PFSK-1 (cell line): ENCODE measurements at regions not wholly inside any gene's neighbourhood (a gene's known extent, or its start where the extent isn't known, plus 50 kb on each side); places are given as distances from the start of the nearest gene placed in this dataset.

ENCODE experiments used
- FOXP2 ChIP-seq: optimal IDR thresholded peaks from 2 replicates; pipeline ENCODE3; 2011; ENCODE audit warnings: borderline replicate concordance, control low read depth, inconsistent platforms; ENCODE audit not compliant: insufficient read depth; ENCODE audit errors: extremely low read length, extremely low read depth
- POLR2AphosphoS5 ChIP-seq: IDR thresholded peaks from 2 replicates; pipeline ENCODE4 v1.6.1; 2012; ENCODE audit warnings: low read depth, mild to moderate bottlenecking, control low read depth, low read length, moderate library complexity
- REST ChIP-seq, 2 experiments: IDR thresholded peaks; 2 replicates each; pipeline versions ENCODE4 v1.6.1 to v1.8.0; 2011 to 2012; ENCODE audit warnings: low read depth in 2 of 2, low read length in 2 of 2, control low read depth in 1 of 2, inconsistent platforms in 1 of 2, mild to moderate bottlenecking in 1 of 2, moderate library complexity in 1 of 2; ENCODE audit not compliant: insufficient read depth in 1 of 2
- SIN3A ChIP-seq: IDR thresholded peaks from 2 replicates; pipeline ENCODE4 v1.6.1; 2012; ENCODE audit warnings: mild to moderate bottlenecking, low read length, moderate library complexity, borderline replicate concordance; ENCODE audit not compliant: insufficient read depth
- TAF1 ChIP-seq: IDR thresholded peaks from 2 replicates; pipeline ENCODE4 v1.6.1; 2012; ENCODE audit warnings: low read length, control low read depth, borderline replicate concordance; ENCODE audit not compliant: insufficient read depth

GRCh38 chr20:1827974-1828785 lies 67.0 kb upstream of the SIRPA start:
- TF ChIP-seq REST (IDR thresholded peaks at IDR 0.05; ENCODE audit: insufficient read depth in 1 of 2, low read depth in 2 of 2, low read length in 2 of 2), result no peak
- no peak for TF ChIP-seq POLR2AphosphoS5
- no peak for TF ChIP-seq TAF1
- no peak for TF ChIP-seq SIN3A
- no peak for TF ChIP-seq FOXP2

GRCh38 chr20:1827510-1827973 lies 67.7 kb upstream of the SIRPA start:
- no peak for TF ChIP-seq TAF1
- TF ChIP-seq POLR2AphosphoS5, result no peak

GRCh38 chr20:1825938-1826445 lies 69.2 kb upstream of the SIRPA start:
- TF ChIP-seq POLR2AphosphoS5, result no peak
- TF ChIP-seq SIN3A, result no peak
- TF ChIP-seq TAF1, result no peak
- TF ChIP-seq REST (IDR thresholded peaks at IDR 0.05; ENCODE audit: insufficient read depth in 1 of 2, low read depth in 2 of 2, low read length in 2 of 2), result no peak
- no peak for TF ChIP-seq FOXP2

GRCh38 chr20:1825507-1825906 lies 69.7 kb upstream of the SIRPA start:
- TF ChIP-seq FOXP2 (no peak), TAF1 (no peak)

- TF ChIP-seq REST (IDR thresholded peaks at IDR 0.05; ENCODE audit: insufficient read depth in 1 of 2, low read depth in 2 of 2, low read length in 2 of 2) (peak in 1 of 2 experiments; percentile 50; a peak in 1 of 4 replicates), TAF1 (no peak), POLR2AphosphoS5 (no peak; the same call in 1 of the 2 replicates), SIN3A (peak; percentile 21; the same call in 1 of the 2 replicates), FOXP2 (peak; percentile 37)
These were observed 70.4 kb upstream of the SIRPA start for GRCh38 chr20:1824834-1825233.

GRCh38 chr20:1824181-1824580 lies 71.0 kb upstream of the SIRPA start:
- TF ChIP-seq SIN3A, result no peak
